ENCODE measurements at regions not wholly inside any gene's neighbourhood (a gene's known extent, or its start where the extent isn't known, plus 50 kb on each side); places are given as distances from the start of the nearest gene placed in this dataset.

- DNase-seq = no peak
- Histone ChIP-seq H3K9me3 (ENCODE audit: control insufficient read depth, low read length) (no peaks in the 10 kb centered on the region), H3K4me1 (ENCODE audit: control insufficient read depth, insufficient read depth, low read length, poor library complexity, severe bottlenecking) (no peaks in the 10 kb centered on the region), H3K36me3 (ENCODE audit: control insufficient read depth, insufficient read depth, low read length) (no peaks in the 10 kb centered on the region), H3K4me3 (ENCODE audit: insufficient read depth, low read depth, low read length, poor library complexity, severe bottlenecking) (no peak overlapping the region), H3K27ac (ENCODE audit: insufficient read depth, low read length, poor library complexity, severe bottlenecking) (no peak overlapping the region), H3K27me3 (replicated peaks; ENCODE audit: control insufficient read depth, insufficient read depth, low read length, poor library complexity, severe bottlenecking) (no peaks in the 10 kb centered on the region)
These were observed 669.5 kb downstream of the SQOR start for GRCh38 chr15:46304321-46304720.

DNA sequence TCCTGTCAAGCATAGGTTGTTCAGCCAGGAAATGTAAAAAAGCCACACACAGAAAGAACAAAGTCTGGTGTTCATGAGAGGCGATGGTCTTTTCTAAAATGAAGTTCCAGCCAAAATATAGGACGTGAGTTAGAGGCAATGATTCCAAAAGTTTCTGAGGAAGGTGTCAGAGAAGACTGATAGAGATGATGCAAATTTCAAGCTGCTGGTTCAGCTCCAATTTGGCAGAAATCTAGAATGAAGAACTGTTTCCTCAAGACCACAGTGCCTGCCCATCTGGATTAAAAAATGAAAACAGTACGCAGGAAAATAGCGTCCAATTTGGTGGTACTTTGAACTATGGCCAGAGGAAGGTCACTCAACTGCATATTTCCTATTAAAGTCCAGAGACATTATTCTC, 672.9 kb downstream of the SQOR start:
- Histone ChIP-seq H3K4me3 (ENCODE audit: insufficient read depth, low read depth, low read length, poor library complexity, severe bottlenecking) (no peak overlapping the region), H3K9me3 (ENCODE audit: control insufficient read depth, low read length) (no peaks in the 10 kb centered on the region), H3K4me1 (ENCODE audit: control insufficient read depth, insufficient read depth, low read length, poor library complexity, severe bottlenecking) (no peaks in the 10 kb centered on the region), H3K27me3 (replicated peaks; ENCODE audit: control insufficient read depth, insufficient read depth, low read length, poor library complexity, severe bottlenecking) (no peaks in the 10 kb centered on the region), H3K27ac (ENCODE audit: insufficient read depth, low read length, poor library complexity, severe bottlenecking) (no peak overlapping the region), H3K36me3 (ENCODE audit: control insufficient read depth, insufficient read depth, low read length) (no peaks in the 10 kb centered on the region)
- no peak for DNase-seq

GRCh38 chr15:46309914-46310313, 675.1 kb downstream of the SQOR start:
- Histone ChIP-seq H3K36me3 (ENCODE audit: control insufficient read depth, insufficient read depth, low read length) (no peaks in the 10 kb centered on the region), H3K4me1 (ENCODE audit: control insufficient read depth, insufficient read depth, low read length, poor library complexity, severe bottlenecking) (no peaks in the 10 kb centered on the region), H3K27me3 (replicated peaks; ENCODE audit: control insufficient read depth, insufficient read depth, low read length, poor library complexity, severe bottlenecking) (no peaks in the 10 kb centered on the region), H3K4me3 (ENCODE audit: insufficient read depth, low read depth, low read length, poor library complexity, severe bottlenecking) (no peak overlapping the region), H3K27ac (ENCODE audit: insufficient read depth, low read length, poor library complexity, severe bottlenecking) (no peak overlapping the region), H3K9me3 (ENCODE audit: control insufficient read depth, low read length) (no peaks in the 10 kb centered on the region)
- no peak for DNase-seq

DNA sequence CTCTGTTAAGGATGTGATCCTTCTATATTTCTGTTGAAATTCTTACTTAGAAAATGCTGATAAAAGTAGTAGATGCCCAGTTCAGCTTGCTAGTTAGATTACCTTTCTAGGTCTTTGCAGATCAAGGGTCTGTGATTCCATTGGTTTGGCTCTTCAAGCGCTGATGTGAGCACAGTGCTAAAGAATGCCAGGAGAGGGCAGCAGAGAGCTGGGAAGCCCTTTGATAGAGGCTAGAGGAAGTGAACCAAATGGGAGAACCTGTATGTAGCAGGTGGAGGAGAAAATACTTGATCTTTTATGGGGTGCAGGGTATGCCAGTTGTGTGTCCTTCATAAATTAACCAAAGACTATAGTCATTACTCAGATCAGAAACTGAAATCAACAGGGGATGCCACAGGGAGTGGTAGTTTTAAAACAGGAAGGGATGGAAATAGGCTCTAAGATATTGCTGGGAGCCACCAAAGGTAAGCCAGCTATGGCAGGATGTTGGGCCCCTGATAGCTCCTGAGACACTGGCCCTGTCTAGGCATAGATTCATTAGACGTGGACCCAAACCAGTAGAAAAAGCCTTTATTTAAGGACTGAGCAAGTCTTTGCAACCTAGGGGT, 677.4 kb downstream of the SQOR start:
- Histone ChIP-seq H3K27ac (ENCODE audit: insufficient read depth, low read length, poor library complexity, severe bottlenecking) (no peak overlapping the region), H3K36me3 (ENCODE audit: control insufficient read depth, insufficient read depth, low read length) (no peaks in the 10 kb centered on the region), H3K9me3 (ENCODE audit: control insufficient read depth, low read length) (no peaks in the 10 kb centered on the region), H3K4me3 (ENCODE audit: insufficient read depth, low read depth, low read length, poor library complexity, severe bottlenecking) (no peak overlapping the region), H3K27me3 (replicated peaks; ENCODE audit: control insufficient read depth, insufficient read depth, low read length, poor library complexity, severe bottlenecking) (no peaks in the 10 kb centered on the region), H3K4me1 (ENCODE audit: control insufficient read depth, insufficient read depth, low read length, poor library complexity, severe bottlenecking) (no peaks in the 10 kb centered on the region)
- peak in 1 of 3 donors; percentile 3 for DNase-seq

GRCh38 chr15:46315434-46315833, 680.6 kb downstream of the SQOR start:
- no peak for DNase-seq
- Histone ChIP-seq H3K4me1 (ENCODE audit: control insufficient read depth, insufficient read depth, low read length, poor library complexity, severe bottlenecking) (no peaks in the 10 kb centered on the region), H3K36me3 (ENCODE audit: control insufficient read depth, insufficient read depth, low read length) (no peaks in the 10 kb centered on the region), H3K4me3 (ENCODE audit: insufficient read depth, low read depth, low read length, poor library complexity, severe bottlenecking) (no peak overlapping the region), H3K9me3 (ENCODE audit: control insufficient read depth, low read length) (no peaks in the 10 kb centered on the region), H3K27ac (ENCODE audit: insufficient read depth, low read length, poor library complexity, severe bottlenecking) (no peak overlapping the region), H3K27me3 (replicated peaks; ENCODE audit: control insufficient read depth, insufficient read depth, low read length, poor library complexity, severe bottlenecking) (no peaks in the 10 kb centered on the region)

DNA sequence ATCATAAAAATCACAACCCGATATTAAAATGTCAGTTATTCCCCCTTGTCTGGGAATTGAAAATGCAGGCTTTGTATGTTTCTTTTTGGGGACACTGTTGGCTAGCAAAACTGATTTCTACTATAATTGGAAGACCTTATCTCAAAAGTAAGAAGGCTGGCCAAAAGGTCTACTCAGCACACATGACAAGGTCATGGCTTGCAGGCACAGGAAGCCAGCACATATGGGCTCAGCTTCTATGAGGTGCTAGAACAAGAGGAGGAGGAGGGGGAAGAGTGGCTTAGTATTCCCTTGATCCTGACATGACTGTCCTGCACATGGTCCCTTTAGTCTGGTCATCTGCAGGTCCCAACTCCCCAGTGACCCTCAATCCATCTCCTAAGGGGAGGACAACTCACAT, 681.2 kb downstream of the SQOR start:
- Histone ChIP-seq H3K27ac (ENCODE audit: insufficient read depth, low read length, poor library complexity, severe bottlenecking) (no peak overlapping the region), H3K36me3 (ENCODE audit: control insufficient read depth, insufficient read depth, low read length) (no peaks in the 10 kb centered on the region), H3K4me1 (ENCODE audit: control insufficient read depth, insufficient read depth, low read length, poor library complexity, severe bottlenecking) (no peaks in the 10 kb centered on the region), H3K9me3 (ENCODE audit: control insufficient read depth, low read length) (no peaks in the 10 kb centered on the region), H3K4me3 (ENCODE audit: insufficient read depth, low read depth, low read length, poor library complexity, severe bottlenecking) (no peak overlapping the region), H3K27me3 (replicated peaks; ENCODE audit: control insufficient read depth, insufficient read depth, low read length, poor library complexity, severe bottlenecking) (no peaks in the 10 kb centered on the region)
- DNase-seq = no peak

DNA sequence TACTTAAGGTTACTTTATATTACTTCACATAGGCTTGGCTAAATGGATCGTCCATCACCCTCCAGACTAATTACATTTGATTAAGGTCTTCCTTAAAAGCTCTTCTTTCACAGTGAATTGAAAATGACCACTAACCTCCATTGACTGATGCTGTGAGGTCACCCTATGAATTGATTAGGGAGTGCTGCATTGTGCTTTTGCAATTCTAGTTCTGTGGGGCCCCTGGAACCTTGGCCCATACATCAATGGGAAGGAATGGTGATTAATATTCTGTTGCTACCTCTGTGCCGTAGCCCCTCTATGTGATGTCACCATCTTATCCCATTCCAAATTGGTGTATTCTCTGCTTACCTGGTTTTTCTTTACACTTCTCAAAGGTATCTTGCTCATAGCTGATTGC, 682.2 kb downstream of the SQOR start:
- no peaks in the 10 kb centered on the region for H3K4me1 ChIP-seq (ENCODE audit: control insufficient read depth, insufficient read depth, low read length, poor library complexity, severe bottlenecking)
- no peak for DNase-seq
- no peak overlapping the region for H3K4me3 ChIP-seq (ENCODE audit: insufficient read depth, low read depth, low read length, poor library complexity, severe bottlenecking)
- no peaks in the 10 kb centered on the region for H3K9me3 ChIP-seq (ENCODE audit: control insufficient read depth, low read length)
- H3K27ac ChIP-seq (ENCODE audit: insufficient read depth, low read length, poor library complexity, severe bottlenecking) = no peak overlapping the region
- no peaks in the 10 kb centered on the region for H3K36me3 ChIP-seq (ENCODE audit: control insufficient read depth, insufficient read depth, low read length)
- no peaks in the 10 kb centered on the region for H3K27me3 ChIP-seq (replicated peaks; ENCODE audit: control insufficient read depth, insufficient read depth, low read length, poor library complexity, severe bottlenecking)

DNA sequence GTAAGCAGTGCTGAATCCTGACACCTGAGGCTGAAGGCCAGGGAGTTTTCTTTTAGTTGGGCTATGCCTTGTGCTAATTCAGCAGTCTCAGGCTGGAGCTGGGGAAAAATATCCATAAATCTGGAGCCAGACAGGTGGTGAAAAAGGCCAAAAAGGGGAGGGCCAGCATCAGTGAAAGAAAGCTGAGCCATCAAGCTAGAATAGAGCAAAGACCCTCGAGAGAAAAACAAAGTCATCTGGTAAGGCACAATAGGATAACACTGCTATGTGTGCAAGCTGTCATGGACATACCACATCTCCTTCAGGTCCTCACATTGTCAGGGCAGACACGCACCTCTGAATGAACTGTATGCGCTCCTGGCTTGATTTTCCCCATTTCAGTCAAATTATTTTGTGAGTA, 687.9 kb downstream of the SQOR start:
- H3K4me3 ChIP-seq (ENCODE audit: insufficient read depth, low read depth, low read length, poor library complexity, severe bottlenecking) = no peak overlapping the region
- no peak for DNase-seq
- no peaks in the 10 kb centered on the region for H3K36me3 ChIP-seq (ENCODE audit: control insufficient read depth, insufficient read depth, low read length)
- H3K27me3 ChIP-seq (replicated peaks; ENCODE audit: control insufficient read depth, insufficient read depth, low read length, poor library complexity, severe bottlenecking) = no peaks in the 10 kb centered on the region
- H3K4me1 ChIP-seq (ENCODE audit: control insufficient read depth, insufficient read depth, low read length, poor library complexity, severe bottlenecking) = no peaks in the 10 kb centered on the region
- no peaks in the 10 kb centered on the region for H3K9me3 ChIP-seq (ENCODE audit: control insufficient read depth, low read length)
- H3K27ac ChIP-seq (ENCODE audit: insufficient read depth, low read length, poor library complexity, severe bottlenecking) = no peak overlapping the region

DNA sequence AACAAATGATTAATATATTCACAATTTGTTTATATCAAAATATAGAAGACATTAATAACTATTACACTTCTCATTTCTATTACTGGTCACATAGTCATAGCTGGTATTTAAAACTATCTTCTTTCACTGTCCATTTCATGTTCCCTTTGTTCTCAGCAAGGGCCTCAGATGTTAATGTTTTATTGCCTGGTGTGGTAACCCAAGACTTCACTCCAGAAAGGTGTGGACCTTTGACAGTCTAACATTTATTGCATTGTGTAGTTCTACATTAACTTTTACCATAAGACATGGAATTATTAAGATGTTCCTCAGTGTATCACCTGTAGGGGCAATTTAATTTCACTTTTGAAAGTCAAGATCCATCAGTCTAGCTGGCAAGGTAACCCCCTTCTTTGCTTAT, 691.3 kb downstream of the SQOR start:
- Histone ChIP-seq H3K27ac (ENCODE audit: insufficient read depth, low read length, poor library complexity, severe bottlenecking) (no peak overlapping the region), H3K4me3 (ENCODE audit: insufficient read depth, low read depth, low read length, poor library complexity, severe bottlenecking) (no peak overlapping the region), H3K36me3 (ENCODE audit: control insufficient read depth, insufficient read depth, low read length) (no peaks in the 10 kb centered on the region), H3K9me3 (ENCODE audit: control insufficient read depth, low read length) (no peaks in the 10 kb centered on the region), H3K27me3 (replicated peaks; ENCODE audit: control insufficient read depth, insufficient read depth, low read length, poor library complexity, severe bottlenecking) (no peaks in the 10 kb centered on the region), H3K4me1 (ENCODE audit: control insufficient read depth, insufficient read depth, low read length, poor library complexity, severe bottlenecking) (no peaks in the 10 kb centered on the region)
- no peak for DNase-seq

- no peaks in the 10 kb centered on the region for H3K36me3 ChIP-seq (ENCODE audit: control insufficient read depth, insufficient read depth, low read length)
- no peaks in the 10 kb centered on the region for H3K4me1 ChIP-seq (ENCODE audit: control insufficient read depth, insufficient read depth, low read length, poor library complexity, severe bottlenecking)
- H3K27me3 ChIP-seq (replicated peaks; ENCODE audit: control insufficient read depth, insufficient read depth, low read length, poor library complexity, severe bottlenecking) = no peaks in the 10 kb centered on the region
- H3K27ac ChIP-seq (ENCODE audit: insufficient read depth, low read length, poor library complexity, severe bottlenecking) = no peak overlapping the region
- no peak overlapping the region for H3K4me3 ChIP-seq (ENCODE audit: insufficient read depth, low read depth, low read length, poor library complexity, severe bottlenecking)
- no peaks in the 10 kb centered on the region for H3K9me3 ChIP-seq (ENCODE audit: control insufficient read depth, low read length)
- no peak for DNase-seq
These were observed 694.0 kb downstream of the SQOR start for GRCh38 chr15:46328821-46329220.

GRCh38 chr15:46329876-46330275, 695.0 kb downstream of the SQOR start:
- Histone ChIP-seq H3K4me1 (ENCODE audit: control insufficient read depth, insufficient read depth, low read length, poor library complexity, severe bottlenecking) (no peaks in the 10 kb centered on the region), H3K27ac (ENCODE audit: insufficient read depth, low read length, poor library complexity, severe bottlenecking) (no peak overlapping the region), H3K9me3 (ENCODE audit: control insufficient read depth, low read length) (no peaks in the 10 kb centered on the region), H3K27me3 (replicated peaks; ENCODE audit: control insufficient read depth, insufficient read depth, low read length, poor library complexity, severe bottlenecking) (no peaks in the 10 kb centered on the region), H3K4me3 (ENCODE audit: insufficient read depth, low read depth, low read length, poor library complexity, severe bottlenecking) (no peak overlapping the region), H3K36me3 (ENCODE audit: control insufficient read depth, insufficient read depth, low read length) (no peaks in the 10 kb centered on the region)
- DNase-seq = no peak
